NOMO-1 treated with DMSO at 0.1 percent for 48 hours (cell line): ENCODE measurements at regions not wholly inside any gene's neighbourhood (a gene's known extent, or its start where the extent isn't known, plus 50 kb on each side); places are given as distances from the start of the nearest gene placed in this dataset.
"Not testable (repeated sequence)": the region's sequence is repeated elsewhere in the genome, so short reads cannot be mapped to it uniquely, and the experiment has no call there.

ENCODE experiments used
- DNase-seq: peaks from one replicate; lab custom pipeline; 2025; ENCODE audit not compliant: unreplicated experiment; lab: John Stamatoyannopoulos, UW

DNA sequence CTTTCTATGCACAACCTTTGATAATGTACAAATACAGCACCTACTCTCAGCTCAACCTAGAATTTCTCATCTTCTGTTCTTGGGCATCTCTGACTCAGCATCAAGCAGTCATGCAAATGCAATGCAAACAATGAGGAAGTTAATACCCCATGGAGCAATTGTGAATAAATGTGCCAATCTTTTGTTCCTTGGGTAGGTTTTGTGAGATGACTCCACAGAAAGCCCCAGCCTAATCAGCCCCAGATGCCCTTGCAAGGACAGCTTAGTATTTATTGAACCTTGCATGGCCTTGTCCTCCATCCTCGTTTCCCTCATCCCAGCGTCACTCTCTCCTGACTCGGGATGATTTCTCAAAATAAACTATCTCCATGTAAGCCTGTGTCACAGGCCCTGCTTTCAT lies 494.7 kb upstream of the NECTIN3 start:
- peak; percentile 0 for DNase-seq

DNA sequence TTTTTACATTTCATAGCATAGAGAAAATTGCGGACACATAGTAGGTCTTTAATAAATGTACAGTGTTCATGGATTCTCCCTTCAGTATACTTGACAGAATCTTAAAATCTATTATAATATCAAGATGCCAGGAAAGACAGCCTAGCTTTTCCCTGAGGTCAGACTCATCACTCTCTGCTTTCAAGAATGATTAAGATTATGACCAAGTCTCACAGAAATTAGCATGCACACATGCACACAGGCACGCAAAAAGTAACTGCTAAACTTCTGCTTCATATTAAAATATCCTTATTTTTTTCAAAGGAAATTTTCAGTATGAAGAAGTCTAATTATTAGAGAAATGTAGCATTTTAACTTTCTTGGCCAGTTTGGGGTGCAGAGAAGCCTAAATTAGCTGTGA lies 493.8 kb upstream of the NECTIN3 start:
- DNase-seq: no peak

GRCh38 chr3:110579840-110580550 lies 491.6 kb upstream of the NECTIN3 start:
- DNase-seq: no peak

DNA sequence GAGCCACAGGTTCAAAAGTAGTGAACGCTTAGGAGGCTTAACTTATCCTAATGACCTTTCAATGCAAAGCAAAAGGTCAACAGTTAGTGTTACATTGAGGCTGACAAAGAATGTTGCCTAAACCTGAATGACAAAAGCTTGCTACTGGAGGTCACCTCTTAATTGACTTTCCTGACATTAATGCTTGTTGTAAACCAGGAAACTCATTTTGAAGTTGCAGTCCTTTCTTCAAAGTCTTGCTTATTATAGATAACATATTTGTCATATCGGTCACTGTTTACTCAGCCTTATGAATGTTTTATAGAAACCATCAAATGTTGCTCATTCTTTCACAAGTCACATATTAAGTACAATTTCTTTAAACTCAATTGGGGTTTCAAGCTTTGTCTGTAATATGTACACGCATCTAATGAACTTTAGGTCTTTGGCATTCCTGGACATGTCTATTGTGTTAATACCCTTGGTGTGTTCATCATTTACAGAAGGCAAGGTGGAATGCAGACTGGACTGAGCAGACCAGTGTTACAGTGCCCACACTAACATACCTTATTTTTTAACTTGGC lies 488.2 kb upstream of the NECTIN3 start:
- DNase-seq: no peak

- DNase-seq: no peak
Observed at GRCh38 chr3:110588906-110589305, 482.7 kb upstream of the NECTIN3 start.

GRCh38 chr3:110589341-110589740 lies 482.3 kb upstream of the NECTIN3 start:
- DNase-seq: no peak

DNA sequence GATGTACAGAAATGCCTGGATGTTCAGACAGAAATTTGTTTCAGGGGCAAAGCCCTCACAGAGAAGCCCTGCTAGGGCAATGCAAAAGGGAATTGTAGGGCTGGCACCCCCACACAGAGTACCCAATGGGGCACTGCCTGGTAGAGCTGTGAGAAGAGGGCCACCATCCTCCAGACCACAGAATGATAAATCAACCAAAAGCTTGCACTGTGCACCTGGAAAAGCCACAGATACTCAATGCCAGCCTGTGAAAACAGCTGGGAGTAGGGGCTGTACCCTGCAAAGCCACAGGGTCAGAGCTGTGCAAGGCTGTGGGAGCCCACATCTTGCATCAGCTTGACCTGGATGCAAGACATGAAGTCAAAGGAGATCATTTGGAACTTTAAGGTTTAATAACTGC lies 477.9 kb upstream of the NECTIN3 start:
- no peak for DNase-seq

GRCh38 chr3:110598847-110599490 lies 472.6 kb upstream of the NECTIN3 start:
- no peak for DNase-seq

DNA sequence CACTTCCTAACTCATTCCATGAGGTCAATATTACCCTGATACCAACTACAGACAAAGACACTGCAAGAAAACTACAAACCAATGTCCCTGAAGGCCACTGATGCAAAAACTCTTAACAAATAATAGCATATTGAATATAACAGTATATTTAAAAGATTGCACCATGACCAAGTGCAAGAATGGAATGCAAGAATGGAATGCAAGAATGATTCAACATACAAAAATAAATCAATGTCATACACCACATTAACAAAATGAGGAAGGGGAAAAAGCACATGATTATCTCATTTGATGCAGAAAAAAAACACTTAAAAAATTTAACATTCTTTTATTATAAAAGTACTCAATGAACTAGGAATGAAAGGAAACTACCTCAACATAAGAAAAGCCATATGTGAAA lies 463.1 kb upstream of the NECTIN3 start:
- DNase-seq: no peak

GRCh38 chr3:110612045-110612444 lies 459.6 kb upstream of the NECTIN3 start:
- DNase-seq: no peak

- DNase-seq: no peak
Observed at GRCh38 chr3:110614186-110614585, 457.4 kb upstream of the NECTIN3 start.

GRCh38 chr3:110615454-110615853 lies 456.2 kb upstream of the NECTIN3 start:
- DNase-seq: no peak

- DNase-seq: no peak
Observed at GRCh38 chr3:110618512-110619226, 452.9 kb upstream of the NECTIN3 start.

DNA sequence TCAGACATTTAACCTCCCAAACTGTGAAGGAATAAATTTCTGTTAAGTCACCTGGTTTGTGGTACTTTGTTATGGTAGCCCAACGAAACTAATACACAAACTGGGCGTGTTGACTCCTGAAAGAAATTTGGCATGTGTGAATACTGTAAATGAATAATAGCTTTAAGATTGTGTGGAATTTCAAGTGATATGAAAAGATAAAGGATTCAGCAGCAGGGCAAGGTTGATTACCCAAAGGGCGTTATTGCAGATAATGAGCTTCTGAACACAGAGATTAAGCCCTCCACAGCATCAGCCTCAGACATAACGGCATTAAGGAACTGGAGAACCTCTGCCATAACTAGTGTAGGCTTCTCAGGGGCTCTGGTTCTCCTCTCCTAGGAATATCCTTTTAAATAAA lies 451.5 kb upstream of the NECTIN3 start:
- DNase-seq: no peak

- no peak for DNase-seq
Observed at GRCh38 chr3:110623571-110623970, 448.0 kb upstream of the NECTIN3 start.

GRCh38 chr3:110624576-110624975 lies 447.0 kb upstream of the NECTIN3 start:
- DNase-seq: no peak

DNA sequence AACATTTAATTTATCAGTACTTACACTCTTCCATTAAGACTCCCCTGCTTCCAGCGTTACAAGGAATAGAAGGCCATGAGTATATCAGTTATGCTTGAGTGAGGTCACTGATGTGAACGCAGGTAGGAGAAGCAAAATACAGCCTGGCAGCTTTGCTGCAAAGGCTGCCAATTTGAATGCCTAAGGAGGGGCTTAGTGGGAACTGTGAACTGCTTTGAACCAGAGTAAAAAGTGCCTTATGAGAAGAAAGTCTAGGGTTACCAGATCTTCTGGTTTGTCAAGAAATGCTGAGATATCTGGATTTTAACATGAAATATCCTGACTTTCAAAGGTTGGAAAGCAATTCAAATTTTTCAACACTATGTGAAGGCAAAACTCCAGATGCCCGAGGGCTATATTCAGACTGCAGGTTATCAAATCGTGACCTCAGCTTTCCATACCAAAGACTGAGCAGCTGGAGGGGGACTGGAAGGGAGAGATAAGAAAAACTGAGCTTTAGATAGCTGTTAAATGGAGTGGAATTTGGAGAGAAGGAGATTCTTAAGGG lies 446.3 kb upstream of the NECTIN3 start:
- DNase-seq: no peak

- not testable (repeated sequence) for DNase-seq
Observed at GRCh38 chr3:110626652-110627111, 444.9 kb upstream of the NECTIN3 start.

DNA sequence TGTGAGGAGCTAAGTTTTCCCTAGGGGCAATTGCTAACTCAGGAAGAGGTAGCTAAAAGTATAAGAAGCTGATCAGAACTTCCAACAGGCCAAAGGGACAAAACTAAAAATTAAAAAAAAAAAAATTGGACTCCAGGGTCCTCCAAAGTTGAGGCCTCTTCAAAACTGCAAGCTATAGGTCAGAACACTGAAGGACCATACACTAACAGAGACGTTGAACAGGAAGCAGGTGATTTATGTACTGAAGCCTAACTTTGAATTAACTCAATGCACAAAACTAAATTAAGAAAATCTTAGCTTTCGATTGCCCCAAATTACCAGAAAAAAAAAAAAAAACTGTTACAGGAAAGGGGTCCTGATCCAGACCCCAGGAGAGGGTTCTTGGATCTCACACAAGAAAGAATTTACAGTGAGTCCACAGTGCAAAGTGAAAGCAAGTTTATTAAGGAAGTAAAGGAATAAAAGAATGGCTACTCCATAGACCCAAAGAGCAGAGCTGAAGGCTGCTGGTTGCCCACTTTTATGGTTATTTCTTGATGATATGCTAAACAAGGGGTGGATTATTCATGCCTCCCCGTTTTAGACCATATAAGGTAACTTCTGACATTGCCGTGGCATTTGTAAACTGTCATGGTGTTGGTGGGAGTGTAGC lies 442.8 kb upstream of the NECTIN3 start:
- no peak for DNase-seq

DNA sequence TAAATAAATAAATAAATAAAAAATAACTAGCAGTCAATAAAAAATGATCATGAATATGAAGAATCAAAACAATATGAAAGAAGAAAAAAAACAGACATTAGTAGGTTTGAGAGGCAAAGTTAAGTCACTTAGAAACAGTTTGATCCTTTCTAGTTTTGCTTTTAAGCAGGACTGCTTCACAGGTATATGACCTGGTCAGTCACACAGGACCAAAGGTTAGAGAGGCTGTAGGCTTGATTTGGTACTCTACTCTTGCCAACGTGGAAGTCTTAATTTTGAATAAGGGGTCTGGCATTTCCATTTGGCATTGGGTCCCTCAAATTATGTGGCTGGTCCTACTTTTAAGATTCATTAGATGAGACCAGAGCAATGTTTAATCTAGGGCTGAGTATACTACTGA lies 441.7 kb upstream of the NECTIN3 start:
- DNase-seq: no peak

DNA sequence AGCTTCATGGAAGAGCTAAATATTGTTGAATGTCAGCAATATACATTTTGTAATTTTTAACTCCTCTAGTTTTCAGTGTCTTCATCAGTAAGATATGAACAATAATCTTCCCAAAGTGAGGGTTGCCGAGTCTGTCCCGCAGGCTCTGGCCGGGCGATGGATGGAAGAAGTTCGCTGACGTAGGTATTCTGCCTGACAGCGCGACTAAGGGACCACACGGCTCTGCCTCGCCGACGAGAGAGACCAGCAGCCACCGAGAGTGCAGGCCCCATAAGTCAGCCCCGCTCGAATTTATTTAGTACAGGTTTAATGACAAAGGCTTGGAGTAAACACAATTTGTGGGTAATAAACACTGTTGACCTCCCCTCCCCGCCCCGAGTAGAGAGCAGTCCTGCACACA lies 427.4 kb upstream of the NECTIN3 start:
- no peak for DNase-seq
